ENCODE measurements at regions not wholly inside any gene's neighbourhood (a gene's known extent, or its start where the extent isn't known, plus 50 kb on each side); places are given as distances from the start of the nearest gene placed in this dataset.

GRCh38 chr10:78830976-78831375 lies 237.8 kb upstream of the ZMIZ1 start:
- TF ChIP-seq POLR2A (IDR thresholded peaks at IDR 0.05) (no peak), CTCF (IDR thresholded peaks at IDR 0.05) (no peak)
- WGBS, 2 donors = 77 to 89% methylated on average over 7 of the region's 7 CpGs

GRCh38 chr10:78831461-78831860 lies 237.3 kb upstream of the ZMIZ1 start:
- no peaks in the 10 kb centered on the region for H3K4me1 ChIP-seq
- H3K27ac ChIP-seq = no peak overlapping the region
- H3K9me3 ChIP-seq = no peaks in the 10 kb centered on the region
- H3K27me3 ChIP-seq = no peaks in the 10 kb centered on the region
- no peak for DNase-seq
- 89 to 92% methylated on average over 8 of the region's 8 CpGs for WGBS, 2 donors
- H3K4me3 ChIP-seq (replicated peaks in 1 of 3) = no peak overlapping the region
- H3K36me3 ChIP-seq = no peaks in the 10 kb centered on the region
- TF ChIP-seq POLR2A (IDR thresholded peaks at IDR 0.05) = no peak
- TF ChIP-seq CTCF (IDR thresholded peaks at IDR 0.05) = no peak
- intact Hi-C loops (cut with DNase I) = no loop called here

More at GRCh38 chr10:78830976-78831375, 237.8 kb upstream of the ZMIZ1 start:
- no peaks in the 10 kb centered on the region for H3K27me3 ChIP-seq
- DNase-seq = no peak
- intact Hi-C loops (cut with DNase I) = no loop called here
- no peaks in the 10 kb centered on the region for H3K4me1 ChIP-seq
- no peak overlapping the region for H3K27ac ChIP-seq
- no peaks in the 10 kb centered on the region for H3K36me3 ChIP-seq
- no peak overlapping the region for H3K4me3 ChIP-seq (replicated peaks in 1 of 3)
- no peaks in the 10 kb centered on the region for H3K9me3 ChIP-seq

GRCh38 chr10:78832281-78832680 lies 236.5 kb upstream of the ZMIZ1 start:
- 85 to 97% methylated on average over 1 to 2 of the region's 2 CpGs for WGBS, 2 donors
- Histone ChIP-seq H3K27ac (no peak overlapping the region), H3K36me3 (no peaks in the 10 kb centered on the region), H3K4me3 (replicated peaks in 1 of 3) (no peak overlapping the region), H3K27me3 (no peaks in the 10 kb centered on the region), H3K9me3 (no peaks in the 10 kb centered on the region), H3K4me1 (no peaks in the 10 kb centered on the region)
- intact Hi-C loops (cut with DNase I) = no loop called here
- TF ChIP-seq POLR2A (IDR thresholded peaks at IDR 0.05) = no peak
- no peak for TF ChIP-seq CTCF (IDR thresholded peaks at IDR 0.05)
- no peak for DNase-seq

- 36 to 37% methylated on average over 5 of the region's 5 CpGs for WGBS, 2 donors
- no peak for DNase-seq
- no peak overlapping the region for H3K4me3 ChIP-seq (replicated peaks in 1 of 3)
- no peak overlapping the region for H3K27ac ChIP-seq
- H3K9me3 ChIP-seq = no peaks in the 10 kb centered on the region
- H3K4me1 ChIP-seq = peaks cover 6% of the 10 kb centered on the region in 2 donors
- intact Hi-C loops (cut with DNase I) = no loop called here
- H3K36me3 ChIP-seq = no peaks in the 10 kb centered on the region
- no peaks in the 10 kb centered on the region for H3K27me3 ChIP-seq
- TF ChIP-seq POLR2A (IDR thresholded peaks at IDR 0.05) = no peak
- TF ChIP-seq CTCF (IDR thresholded peaks at IDR 0.05) = no peak
Observed at GRCh38 chr10:78838141-78838657, 230.6 kb upstream of the ZMIZ1 start.

GRCh38 chr10:78843495-78843894 lies 225.3 kb upstream of the ZMIZ1 start:
- Histone ChIP-seq H3K9me3 (no peaks in the 10 kb centered on the region), H3K27me3 (no peaks in the 10 kb centered on the region), H3K36me3 (no peaks in the 10 kb centered on the region), H3K27ac (no peak overlapping the region), H3K4me1 (peaks cover 15 to 17% of the 10 kb centered on the region in 2 donors), H3K4me3 (replicated peaks in 1 of 3) (no peak overlapping the region)
- 96 to 100% methylated on average over 1 of the region's 1 CpG for WGBS, 2 donors
- TF ChIP-seq CTCF (IDR thresholded peaks at IDR 0.05) (no peak), POLR2A (IDR thresholded peaks at IDR 0.05) (no peak)
- intact Hi-C loops (cut with DNase I) = no loop called here
- DNase-seq = no peak

Measured in thyroid gland (tissue), 4 donors.